ENCODE measurements at regions not wholly inside any gene's neighbourhood (a gene's known extent, or its start where the extent isn't known, plus 50 kb on each side); places are given as distances from the start of the nearest gene placed in this dataset.

GRCh38 chr3:110868106-110868505, 203.5 kb upstream of the NECTIN3 start:
- Histone ChIP-seq H4K20me1 (ENCODE audit: control insufficient read depth, insufficient read depth) (no peaks in the 10 kb centered on the region), H3K36me3 (ENCODE audit: control insufficient read depth in 2 of 2, insufficient read depth in 2 of 2, low read length in 1 of 2) (no peaks in the 10 kb centered on the region), H3K9ac (ENCODE audit: control insufficient read depth, insufficient read depth, low read length) (no peak overlapping the region), H3K9me3 (replicated peaks; ENCODE audit: control insufficient read depth, insufficient read depth, low read length) (no peaks in the 10 kb centered on the region), H3K4me3 (no peak overlapping the region), H3K79me2 (ENCODE audit: control insufficient read depth, insufficient read depth, low read length) (no peaks in the 10 kb centered on the region), H3K4me1 (ENCODE audit: control insufficient read depth, insufficient read depth, low read length) (no peaks in the 10 kb centered on the region), H3K4me2 (ENCODE audit: control insufficient read depth, insufficient read depth) (no peak overlapping the region), H3K27me3 (replicated peaks in 1 of 2; ENCODE audit: control insufficient read depth in 2 of 2, insufficient read depth in 2 of 2, low read length in 1 of 2) (no peaks in the 10 kb centered on the region), H2AFZ (ENCODE audit: control insufficient read depth, low read depth, low read length) (no peak overlapping the region), H3K27ac (ENCODE audit: control insufficient read depth, insufficient read depth) (no peak overlapping the region)
- DNase-seq (ENCODE audit: low read depth, low spot score) = no peak
- 0% methylated on average over 1 of the region's 1 CpG for WGBS (ENCODE audit: insufficient coverage, insufficient replicate concordance, low lambda C conversion rate, missing lambda C conversion rate)
- ChIA-PET RAD21 (ENCODE audit: unreplicated experiment) (no interaction called here), SMC1A (ENCODE audit: uncharacterized antibody, unreplicated experiment) (interaction anchor here (0.6 to 1.0 kb wide), 2 partner anchors 20 to 202 kb away, joined by 3 read pairs; no protein-coding TSS in a partner anchor), CTCF (no interaction called here), POLR2A (no interaction called here)
- ATAC-seq = no peak
- in situ Hi-C loops (cut with MboI) = no loop called here
- BruUV-seq (replicated peaks) = no TSS peak
- no peak for FAIRE-seq
- TF ChIP-seq GATAD2B (conservative IDR thresholded peaks at IDR 0.05; ENCODE audit: low read depth) = no peak
- TF ChIP-seq GABPA (IDR thresholded peaks at IDR 0.05; ENCODE audit: low read depth) = no peak
- no peak for TF ChIP-seq SMC3 (IDR thresholded peaks at IDR 0.05; ENCODE audit: borderline replicate concordance, low read length)
- TF ChIP-seq, protein P1, sequence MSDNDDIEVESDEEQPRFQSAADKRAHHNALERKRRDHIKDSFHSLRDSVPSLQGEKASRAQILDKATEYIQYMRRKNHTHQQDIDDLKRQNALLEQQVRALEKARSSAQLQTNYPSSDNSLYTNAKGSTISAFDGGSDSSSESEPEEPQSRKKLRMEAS (IDR thresholded peaks at IDR 0.05; ENCODE audit: low read depth, low read length) = no peak
- intact Hi-C loops (cut with micrococcal nuclease; ENCODE audit: unreplicated experiment) = no loop called here

DNA sequence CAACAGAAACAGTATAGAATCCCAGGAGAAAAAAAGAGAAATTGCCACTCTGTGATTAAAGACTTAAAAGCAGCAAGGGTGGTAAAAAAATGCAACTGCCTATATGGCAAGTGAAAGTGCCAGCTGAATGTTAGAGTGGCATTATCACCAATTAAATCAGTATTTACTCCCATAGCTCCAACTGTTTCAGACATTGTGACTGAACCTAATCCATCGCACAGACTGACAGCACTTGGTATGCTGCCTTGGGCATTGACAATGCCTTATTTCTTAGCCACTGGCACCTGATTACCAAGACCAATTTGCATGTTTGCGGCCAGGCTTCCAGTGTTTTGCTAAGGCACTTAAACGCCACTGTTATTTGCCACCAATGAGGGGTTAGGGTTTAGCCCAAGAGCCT, 201.9 kb upstream of the NECTIN3 start:
- DNase-seq (ENCODE audit: low read depth, low spot score) (no peak), FAIRE-seq (no peak), ATAC-seq (no peak)
- 31% methylated on average over 3 of the region's 3 CpGs for WGBS (ENCODE audit: insufficient coverage, insufficient replicate concordance, low lambda C conversion rate, missing lambda C conversion rate)
- Histone ChIP-seq H3K4me1 (ENCODE audit: control insufficient read depth, insufficient read depth, low read length) (no peaks in the 10 kb centered on the region), H3K36me3 (ENCODE audit: control insufficient read depth in 2 of 2, insufficient read depth in 2 of 2, low read length in 1 of 2) (no peaks in the 10 kb centered on the region), H3K9ac (ENCODE audit: control insufficient read depth, insufficient read depth, low read length) (no peak overlapping the region), H3K4me3 (no peak overlapping the region), H4K20me1 (ENCODE audit: control insufficient read depth, insufficient read depth) (no peaks in the 10 kb centered on the region), H3K4me2 (ENCODE audit: control insufficient read depth, insufficient read depth) (no peak overlapping the region), H3K27me3 (replicated peaks in 1 of 2; ENCODE audit: control insufficient read depth in 2 of 2, insufficient read depth in 2 of 2, low read length in 1 of 2) (no peaks in the 10 kb centered on the region), H3K79me2 (ENCODE audit: control insufficient read depth, insufficient read depth, low read length) (no peaks in the 10 kb centered on the region), H3K9me3 (replicated peaks; ENCODE audit: control insufficient read depth, insufficient read depth, low read length) (no peaks in the 10 kb centered on the region), H3K27ac (ENCODE audit: control insufficient read depth, insufficient read depth) (no peak overlapping the region), H2AFZ (ENCODE audit: control insufficient read depth, low read depth, low read length) (no peak overlapping the region)
- SMC1A ChIA-PET (ENCODE audit: uncharacterized antibody, unreplicated experiment) = interaction anchor here (1.0 kb wide), 1 partner anchor 11 kb away, joined by 4 read pairs; no protein-coding TSS in a partner anchor
- in situ Hi-C loops (cut with MboI) (no loop called here), intact Hi-C loops (cut with micrococcal nuclease; ENCODE audit: unreplicated experiment) (no loop called here)
- POLR2A ChIA-PET = no interaction called here
- TF ChIP-seq PBX3 (IDR thresholded peaks at IDR 0.05; ENCODE audit: insufficient replicate concordance, low read depth, low read length) (no peak), E2F8 (IDR thresholded peaks at IDR 0.05; ENCODE audit: low read depth, partially characterized antibody) (no peak), BMI1 (IDR thresholded peaks at IDR 0.05; ENCODE audit: borderline replicate concordance) (no peak), ASH2L (IDR thresholded peaks at IDR 0.05; ENCODE audit: borderline replicate concordance, low read depth) (no peak)
- CTCF ChIA-PET = no interaction called here
- BruUV-seq (replicated peaks) = no TSS peak
- RAD21 ChIA-PET (ENCODE audit: unreplicated experiment) = no interaction called here

Measured in GM12878 (cell line).